NCI-H2107 treated with DMSO at 0.1 percent for 48 hours (cell line): ENCODE measurements at regions not wholly inside any gene's neighbourhood (a gene's known extent, or its start where the extent isn't known, plus 50 kb on each side); places are given as distances from the start of the nearest gene placed in this dataset.
A peak's percentile ranks its signal among the peaks of the same experiment; 100 is the strongest.
"Not testable (repeated sequence)": the region's sequence is repeated elsewhere in the genome, so short reads cannot be mapped to it uniquely, and the experiment has no call there.

Source experiments
- DNase-seq: peaks from one replicate; lab custom pipeline; 2025; ENCODE audit not compliant: unreplicated experiment; lab: John Stamatoyannopoulos, UW

DNA sequence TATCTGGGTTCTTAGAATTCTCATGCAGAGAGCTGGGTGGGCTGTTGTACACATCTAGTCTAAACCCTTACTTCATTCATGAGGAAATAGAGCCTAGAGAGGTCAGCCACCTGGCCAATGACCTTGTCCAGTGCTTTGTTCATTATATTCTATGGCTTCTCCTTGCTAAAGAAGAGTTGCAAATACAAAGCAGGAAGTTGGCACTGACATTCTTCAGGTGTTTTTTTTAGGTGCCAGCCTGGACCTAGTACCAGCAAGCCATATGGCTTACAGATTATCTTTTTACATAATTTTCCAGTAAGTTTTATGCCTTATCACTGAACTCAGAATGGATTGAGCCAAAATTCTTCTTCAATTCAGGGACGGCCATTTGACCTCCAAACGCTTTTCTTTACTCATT, 54.7 kb upstream of the PGM2 start:
- no peak for DNase-seq

DNA sequence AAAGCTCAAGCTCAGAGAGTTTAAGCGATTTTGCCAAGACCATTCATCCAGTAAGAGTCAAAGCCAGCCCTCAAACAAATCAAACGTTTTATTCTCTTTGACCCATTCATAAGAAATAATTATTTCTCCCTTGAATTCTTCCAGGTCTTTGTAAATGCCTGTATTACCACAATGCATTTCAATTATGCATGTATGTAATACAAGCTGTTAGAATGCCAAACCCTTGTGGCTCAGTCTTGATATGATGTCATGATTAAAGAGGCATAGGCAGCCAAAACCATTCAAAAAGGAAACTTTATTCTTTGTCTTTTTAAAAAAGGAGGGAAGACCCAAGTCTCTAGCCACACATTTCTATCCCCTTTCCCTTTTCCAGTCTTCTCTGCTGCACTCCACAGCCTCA, 56.5 kb upstream of the PGM2 start:
- no peak for DNase-seq

DNA sequence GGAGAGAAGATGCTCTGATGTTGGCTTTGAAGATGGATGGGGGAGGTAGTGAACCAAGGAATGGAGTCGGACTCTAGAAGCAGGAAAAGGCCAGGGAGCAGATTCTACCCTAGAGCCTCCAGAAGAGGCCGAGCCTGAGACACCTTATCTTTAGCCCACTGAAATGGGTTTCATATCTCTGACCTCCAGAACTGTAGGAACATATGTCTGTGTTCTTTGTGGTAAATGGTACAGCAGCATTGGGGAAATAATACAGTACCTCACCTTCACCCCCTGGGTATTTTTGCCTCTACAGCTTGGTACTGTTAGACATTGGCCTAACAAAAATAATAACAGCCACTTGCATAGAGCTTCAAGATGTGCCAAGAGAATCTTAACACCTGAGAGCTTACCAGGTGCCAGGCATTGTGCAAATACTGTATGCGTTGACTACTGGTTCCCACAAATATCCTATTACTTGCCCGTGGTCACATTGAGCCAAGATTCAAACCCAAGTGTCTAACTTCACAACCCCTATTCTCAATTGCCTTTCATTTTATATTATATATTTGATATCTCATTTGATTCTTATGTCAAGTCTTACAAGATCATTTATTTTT, 57.0 kb upstream of the PGM2 start:
- no peak for DNase-seq

- DNase-seq = peak; percentile 34
These were observed 58.9 kb upstream of the PGM2 start for GRCh38 chr4:37767546-37767945.

- DNase-seq = no peak
These were observed 59.5 kb upstream of the PGM2 start for GRCh38 chr4:37767019-37767418.

DNA sequence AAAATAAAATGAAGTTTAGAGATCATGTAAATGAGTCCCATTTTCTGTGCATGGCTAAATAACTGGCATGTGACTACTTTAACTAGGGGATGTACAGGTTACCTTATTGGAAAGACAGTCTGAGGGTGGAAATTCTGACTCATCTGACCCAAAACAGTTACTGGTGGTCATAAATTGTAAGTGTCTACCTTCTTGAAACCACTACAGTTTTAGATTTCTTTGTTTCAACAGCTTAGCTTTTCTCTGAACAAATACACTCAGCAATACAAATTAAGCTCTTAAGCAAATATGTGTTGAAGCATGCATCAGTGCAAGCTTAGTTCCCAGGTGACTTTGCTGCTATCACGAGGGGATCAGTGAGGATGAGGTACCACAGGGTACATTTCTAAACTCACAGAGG, 60.7 kb upstream of the PGM2 start:
- no peak for DNase-seq

DNA sequence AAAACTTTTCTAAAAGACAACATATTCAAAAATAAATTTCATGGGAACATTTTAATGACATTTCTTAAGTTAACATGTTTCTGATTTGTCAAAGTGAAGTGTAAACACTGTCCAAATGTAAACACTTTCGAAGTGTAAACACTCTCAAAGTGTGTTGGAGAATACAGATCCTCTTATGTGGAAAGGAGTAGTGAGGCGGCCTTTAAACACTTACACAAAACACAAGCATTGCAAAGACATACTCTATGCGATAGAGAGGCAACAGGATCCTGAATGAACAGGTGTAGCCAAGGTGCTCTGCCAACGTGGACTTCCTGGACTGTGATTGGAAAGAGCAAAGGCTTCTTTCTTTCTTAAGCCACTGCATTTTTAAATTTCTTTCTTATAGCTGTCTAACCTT, 62.7 kb upstream of the PGM2 start:
- no peak for DNase-seq

DNA sequence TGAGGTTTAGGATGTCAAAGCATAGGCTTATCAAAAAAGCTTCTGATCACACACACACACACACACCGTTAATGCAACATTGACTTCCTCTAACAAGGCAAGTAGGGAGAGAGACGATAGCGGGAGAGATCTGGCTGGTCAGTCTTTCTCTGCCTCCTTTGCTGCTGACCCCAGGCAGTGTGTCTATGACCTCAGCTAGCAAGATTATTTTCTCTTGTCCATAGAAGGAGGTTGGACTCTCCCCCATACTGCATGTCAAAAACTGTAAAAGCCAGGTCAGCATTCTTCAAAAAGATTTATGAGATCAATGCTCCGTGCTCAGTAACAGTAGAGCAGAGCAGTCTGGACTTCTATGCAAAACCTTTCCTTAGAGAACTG, 63.5 kb upstream of the PGM2 start:
- no peak for DNase-seq

DNA sequence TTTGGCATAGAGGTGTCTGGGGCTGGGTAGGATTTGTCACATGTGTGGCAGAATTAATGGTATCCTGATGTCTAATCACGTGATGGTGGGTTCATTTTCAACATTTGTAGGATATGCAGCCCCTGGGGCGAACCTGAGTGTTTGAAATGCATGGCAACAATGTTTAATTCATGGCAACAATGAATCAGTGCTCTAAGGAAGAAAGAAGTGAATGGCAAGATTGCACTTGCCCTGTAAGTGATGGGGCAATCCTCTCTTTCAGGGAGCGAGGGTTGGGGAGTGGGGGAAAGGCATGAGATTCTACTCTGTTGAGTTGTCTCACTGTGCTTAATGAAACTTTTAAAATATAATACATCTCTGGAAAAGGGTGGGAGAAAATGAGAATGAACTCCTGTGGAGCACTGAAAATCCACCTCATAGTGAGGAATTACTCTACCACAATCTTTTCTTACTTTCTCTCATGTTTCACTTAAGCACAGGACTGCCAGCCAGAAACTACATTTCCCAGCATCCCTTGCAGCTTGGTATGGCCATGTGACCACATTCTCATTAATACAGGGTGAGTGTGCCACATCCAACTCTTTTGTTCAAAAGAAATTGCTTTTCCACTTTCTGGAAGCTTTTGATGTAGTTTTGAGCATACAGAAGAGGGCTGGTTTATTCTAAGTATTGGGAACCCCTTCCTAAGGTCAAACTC, 64.0 kb upstream of the PGM2 start:
- DNase-seq = no peak

- no peak for DNase-seq
These were observed 65.6 kb upstream of the PGM2 start for GRCh38 chr4:37760840-37761239.

DNA sequence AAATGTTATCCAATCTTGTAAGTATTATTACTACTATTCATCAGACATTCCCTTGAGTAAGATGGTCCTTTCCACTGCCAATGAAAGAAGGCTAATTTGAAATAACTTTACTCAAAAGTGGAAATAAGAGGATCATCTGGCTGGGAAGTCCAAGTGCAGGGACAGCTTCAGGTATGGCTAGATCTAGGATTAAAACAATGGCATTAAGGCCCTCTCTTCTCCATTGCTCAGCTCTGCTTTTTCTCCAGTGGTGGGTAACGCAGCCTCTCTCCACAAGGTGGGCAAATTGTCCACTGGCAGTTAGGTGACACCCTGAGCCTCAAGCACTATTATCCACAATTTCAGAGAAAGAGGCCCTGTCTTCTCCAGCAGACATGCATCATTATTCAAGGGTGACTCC, 66.7 kb upstream of the PGM2 start:
- DNase-seq = no peak

DNA sequence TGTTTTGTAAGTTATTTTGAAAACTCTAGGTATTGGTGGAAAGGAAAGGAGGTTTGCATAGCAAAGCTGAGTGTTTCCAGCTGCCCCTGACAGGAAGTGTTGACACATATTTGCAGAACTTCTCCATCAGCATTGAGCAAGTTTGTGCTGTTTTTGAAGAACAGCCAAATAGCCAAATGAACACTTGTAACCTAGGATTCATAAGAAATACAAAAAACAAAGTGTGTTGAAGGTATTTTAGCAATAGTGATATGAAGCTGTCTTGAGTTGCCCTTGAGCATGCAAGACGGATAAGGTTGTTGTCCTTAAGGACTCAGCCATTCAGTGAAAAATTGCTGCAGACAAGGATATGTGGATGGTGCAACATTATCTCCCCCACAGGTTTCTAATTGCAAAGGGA, 68.3 kb upstream of the PGM2 start:
- no peak for DNase-seq

DNA sequence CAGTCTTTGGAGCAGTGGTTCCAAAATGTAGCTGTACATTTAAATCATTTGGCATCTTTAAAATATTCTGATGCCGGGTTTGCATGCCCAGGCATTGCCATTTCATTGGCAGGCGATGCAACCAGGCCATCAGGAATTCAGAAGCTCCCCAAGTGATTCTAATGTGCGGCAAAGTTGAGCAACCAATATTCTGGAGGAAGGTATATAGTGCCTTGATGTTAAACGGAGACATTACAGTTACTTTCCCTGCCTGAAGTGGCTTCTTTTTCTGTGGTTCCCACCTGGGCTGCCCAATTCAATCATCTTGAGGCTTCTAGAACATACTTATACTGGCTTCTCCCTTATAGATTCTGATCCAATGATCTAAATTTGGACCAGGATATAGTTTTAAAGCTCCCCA, 68.7 kb upstream of the PGM2 start:
- no peak for DNase-seq

DNA sequence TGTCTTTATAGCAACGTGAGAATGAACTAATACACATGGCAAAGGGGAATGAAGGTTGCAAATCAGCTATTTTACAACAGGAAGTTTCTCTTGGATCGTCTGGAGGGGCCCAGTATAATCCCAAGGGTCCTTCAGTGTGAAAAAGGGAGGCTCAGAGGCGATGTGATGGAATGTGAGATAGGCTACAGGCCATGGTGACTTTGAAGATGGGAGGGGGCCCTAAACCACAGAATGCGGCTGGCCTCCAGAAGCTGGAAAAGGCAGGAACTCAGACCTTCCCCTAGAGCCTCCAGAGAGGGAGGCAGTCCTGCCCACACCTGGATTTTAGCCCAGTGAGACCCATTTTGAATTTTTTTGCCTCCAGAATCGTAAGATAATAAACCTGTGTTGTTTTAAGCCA, 69.4 kb upstream of the PGM2 start:
- no peak for DNase-seq

DNA sequence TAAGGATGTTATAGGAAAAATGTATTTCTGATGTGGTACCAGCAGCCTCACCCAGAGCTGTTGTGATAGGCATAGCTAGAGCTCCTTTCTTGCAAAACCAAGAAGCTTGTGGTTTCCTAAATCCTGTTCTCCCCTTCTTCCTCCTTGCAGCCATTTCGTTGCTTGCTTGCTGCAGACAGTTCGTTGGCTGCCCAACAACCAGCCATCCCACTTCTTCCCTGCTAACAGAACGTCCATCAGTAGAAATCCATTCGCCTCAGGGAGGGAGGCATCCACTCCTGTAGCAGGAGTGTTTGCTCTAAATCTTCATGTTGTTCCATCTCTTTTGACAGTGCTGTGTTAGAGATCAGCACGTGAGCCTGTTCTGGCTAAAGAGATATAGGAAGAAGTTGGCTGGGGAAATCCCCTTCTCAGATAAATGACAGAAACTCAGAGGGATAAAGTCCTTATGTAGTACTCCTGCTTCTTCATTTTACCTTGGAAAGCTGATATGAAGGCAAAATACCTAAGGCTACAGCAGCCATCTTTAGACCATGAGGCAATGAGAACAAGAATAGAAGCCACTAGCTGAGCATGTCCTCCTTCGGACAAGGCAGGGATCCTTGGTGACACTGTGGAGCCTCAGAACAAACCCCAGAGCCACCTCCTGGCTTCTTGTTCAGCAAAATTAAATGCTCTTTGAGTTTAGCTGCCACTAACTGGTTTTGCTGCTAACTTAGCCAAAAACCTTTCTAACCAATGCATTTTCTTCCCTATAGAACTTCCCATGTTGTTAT, 68.4 kb upstream of the RELL1 start:
- DNase-seq = no peak

GRCh38 chr4:37749398-37749988, 63.3 kb upstream of the RELL1 start:
- DNase-seq = no peak

DNA sequence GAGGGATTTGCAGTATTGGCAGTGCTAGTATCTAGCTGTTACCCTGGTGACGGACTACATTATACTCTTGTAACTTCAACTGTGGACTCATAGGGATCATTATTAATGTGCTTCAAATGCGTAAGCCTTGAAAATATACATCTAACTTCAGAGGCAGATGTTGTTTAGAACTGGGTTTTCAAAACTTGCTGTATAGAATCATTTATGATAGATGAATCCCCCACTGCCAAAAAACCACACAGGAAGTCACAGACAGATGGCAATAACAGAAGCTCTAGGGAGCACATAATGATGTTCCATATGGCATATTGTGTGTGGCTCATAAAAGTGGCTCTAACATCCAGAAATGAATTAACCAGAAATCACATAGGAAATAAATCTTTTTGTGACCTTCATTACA, 62.3 kb upstream of the RELL1 start:
- DNase-seq = no peak

DNA sequence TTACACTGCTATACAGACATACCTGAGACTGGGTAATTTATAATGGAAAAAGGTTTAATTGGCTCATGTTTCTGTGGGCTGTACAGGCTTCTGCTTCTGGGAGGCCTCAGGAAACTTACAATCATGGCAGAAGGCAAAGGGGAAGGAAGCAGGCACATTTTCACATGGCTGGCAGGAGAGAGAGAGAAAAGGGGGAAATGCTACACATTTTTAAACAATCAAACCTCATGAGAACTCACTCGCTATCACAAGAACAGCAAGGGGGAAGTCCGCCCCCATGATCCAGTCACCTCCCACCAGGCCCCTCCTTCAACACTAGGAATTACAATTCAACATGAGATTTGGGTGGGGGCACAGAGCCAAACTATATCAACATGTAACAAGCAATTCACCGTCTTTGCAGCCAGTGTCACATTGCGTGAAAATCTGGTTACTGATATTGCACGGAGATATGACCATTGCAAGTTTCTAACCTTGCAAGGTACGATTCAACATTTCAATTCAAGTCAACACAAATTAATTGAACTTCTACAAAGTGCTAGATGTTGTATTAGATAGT, 61.7 kb upstream of the RELL1 start:
- DNase-seq = no peak

- DNase-seq = not testable (repeated sequence)
These were observed 60.7 kb upstream of the RELL1 start for GRCh38 chr4:37746852-37747251.

- DNase-seq = no peak
These were observed 59.8 kb upstream of the RELL1 start for GRCh38 chr4:37745946-37746345.

GRCh38 chr4:37742149-37742548, 56.0 kb upstream of the RELL1 start:
- no peak for DNase-seq

GRCh38 chr4:37741564-37741963, 55.4 kb upstream of the RELL1 start:
- DNase-seq = no peak
